A673 (cell line): ENCODE measurements at regions not wholly inside any gene's neighbourhood (a gene's known extent, or its start where the extent isn't known, plus 50 kb on each side); places are given as distances from the start of the nearest gene placed in this dataset.

Experiments
- BruUV-seq: library from RNA; stranded (reverse); fragments of 400-500 nt; replicated peaks from 2 replicates; lab custom pipeline; 2021; lab: Mats Ljungman, UMichigan
- CTCF ChIA-PET: fragments of 300-600 bp; sonication (Branson Sonifier 250); formaldehyde crosslinking; loops from one replicate; lab custom pipeline; 2022; ENCODE audit warnings: antibody characterized with exemption; lab: Charles Lee
- POLR2A ChIA-PET: fragments of 300-600 bp; sonication (Branson Sonifier 250); formaldehyde crosslinking; loops from one replicate; lab custom pipeline; 2022; ENCODE audit warnings: antibody characterized with exemption; ENCODE audit not compliant: low non-redundant PET; lab: Charles Lee
- DNase-seq: peaks from one replicate; pipeline ENCODE4 v3.0.0-alpha.2; 2015; ENCODE audit warnings: low spot score
- H3K27ac ChIP-seq: fragments of 200-600 bp; sonication (generic); 2 replicates; pipeline ENCODE4 v1.5.1; 2016; ENCODE audit warnings: mixed run types, low read depth, mild to moderate bottlenecking, mixed read lengths, antibody characterized with exemption, low read length; ENCODE audit not compliant: poor library complexity, severe bottlenecking
- H3K27me3 ChIP-seq: fragments of 200-600 bp; sonication (generic); replicated peaks from 2 replicates; pipeline ENCODE4 v1.6.1; 2017; ENCODE audit warnings: mixed run types, low read depth, mild to moderate bottlenecking, mixed read lengths, antibody characterized with exemption, low read length; ENCODE audit not compliant: insufficient read depth, poor library complexity
- H3K36me3 ChIP-seq: fragments of 200-600 bp; sonication (generic); 2 replicates; pipeline ENCODE4 v1.6.1; 2016; ENCODE audit warnings: mixed run types, mild to moderate bottlenecking, mixed read lengths, antibody characterized with exemption, low read length; ENCODE audit not compliant: insufficient read depth, poor library complexity, severe bottlenecking
- H3K4me1 ChIP-seq: fragments of 200-600 bp; sonication (generic); 2 replicates; pipeline ENCODE4 v1.6.1; 2017; ENCODE audit warnings: mixed run types, mild to moderate bottlenecking, mixed read lengths, antibody characterized with exemption, low read length; ENCODE audit not compliant: insufficient read depth, poor library complexity, severe bottlenecking
- H3K4me3 ChIP-seq: fragments of 200-600 bp; sonication (generic); 2 replicates; pipeline ENCODE4 v1.5.1; 2016; ENCODE audit warnings: low read depth, mixed run types, mild to moderate bottlenecking, mixed read lengths, low read length; ENCODE audit not compliant: poor library complexity, severe bottlenecking
- H3K9me3 ChIP-seq: fragments of 200-600 bp; sonication (generic); 2 replicates; pipeline ENCODE4 v1.6.1; 2016; ENCODE audit warnings: mixed run types, low read depth, mild to moderate bottlenecking, mixed read lengths, antibody characterized with exemption, low read length; ENCODE audit not compliant: poor library complexity, severe bottlenecking
- EZH2 ChIP-seq: fragments of 200-600 bp; sonication (generic); IDR thresholded peaks from 2 replicates; pipeline ENCODE4 v1.6.1; 2017; ENCODE audit warnings: borderline replicate concordance, low read depth, mild to moderate bottlenecking, mixed read lengths, antibody characterized with exemption, low read length; ENCODE audit not compliant: poor library complexity, severe bottlenecking
- intact Hi-C: fragments of 100-400 bp; cut with micrococcal nuclease; formaldehyde crosslinking; loops from one replicate; pipeline ENCODE4 v1.10.0; 2022; ENCODE audit not compliant: unreplicated experiment
- TF ChIP-seq, protein P1 (sequence below): fragments of 300-800, 200-600 bp; sonication (generic); conservative IDR thresholded peaks from 2 replicates; pipeline ENCODE4 v1.5.1; 2017; ENCODE audit warnings: low read depth, mild to moderate bottlenecking, antibody characterized with exemption, low read length, moderate library complexity, mixed read lengths

DNA sequence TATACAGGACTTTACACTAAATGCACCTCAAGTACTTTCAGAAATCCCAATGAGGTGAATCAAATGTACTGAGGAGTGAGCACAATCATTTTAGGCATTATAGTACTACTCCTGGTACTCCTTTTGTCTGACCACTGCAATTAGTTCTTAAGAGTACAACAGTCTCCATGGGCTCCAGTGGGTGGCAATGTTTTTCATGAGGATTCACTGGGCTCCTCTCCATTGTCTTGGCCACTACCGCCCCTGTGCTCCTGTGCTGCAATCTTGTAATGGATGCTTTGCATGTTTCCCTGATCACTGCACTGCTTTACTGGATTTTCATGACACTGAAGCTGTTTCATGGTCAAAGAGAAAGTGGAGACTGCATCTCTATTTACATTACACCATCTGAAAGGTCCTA is 268.5 kb upstream of the ZSWIM2 start:
- TF ChIP-seq EZH2: no peak
- TF ChIP-seq, protein P1, sequence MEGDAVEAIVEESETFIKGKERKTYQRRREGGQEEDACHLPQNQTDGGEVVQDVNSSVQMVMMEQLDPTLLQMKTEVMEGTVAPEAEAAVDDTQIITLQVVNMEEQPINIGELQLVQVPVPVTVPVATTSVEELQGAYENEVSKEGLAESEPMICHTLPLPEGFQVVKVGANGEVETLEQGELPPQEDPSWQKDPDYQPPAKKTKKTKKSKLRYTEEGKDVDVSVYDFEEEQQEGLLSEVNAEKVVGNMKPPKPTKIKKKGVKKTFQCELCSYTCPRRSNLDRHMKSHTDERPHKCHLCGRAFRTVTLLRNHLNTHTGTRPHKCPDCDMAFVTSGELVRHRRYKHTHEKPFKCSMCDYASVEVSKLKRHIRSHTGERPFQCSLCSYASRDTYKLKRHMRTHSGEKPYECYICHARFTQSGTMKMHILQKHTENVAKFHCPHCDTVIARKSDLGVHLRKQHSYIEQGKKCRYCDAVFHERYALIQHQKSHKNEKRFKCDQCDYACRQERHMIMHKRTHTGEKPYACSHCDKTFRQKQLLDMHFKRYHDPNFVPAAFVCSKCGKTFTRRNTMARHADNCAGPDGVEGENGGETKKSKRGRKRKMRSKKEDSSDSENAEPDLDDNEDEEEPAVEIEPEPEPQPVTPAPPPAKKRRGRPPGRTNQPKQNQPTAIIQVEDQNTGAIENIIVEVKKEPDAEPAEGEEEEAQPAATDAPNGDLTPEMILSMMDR: peak; percentile 17; the same call in 1 of the 2 replicates
- DNase-seq: peak; percentile 37
- Histone ChIP-seq H3K4me3 (no peak overlapping the region), H3K27me3 (no peaks in the 10 kb centered on the region), H3K36me3 (no peaks in the 10 kb centered on the region), H3K27ac (no peak overlapping the region), H3K4me1 (peaks cover 33% of the 10 kb centered on the region), H3K9me3 (no peaks in the 10 kb centered on the region)
- ChIA-PET CTCF (no interaction called here), POLR2A (no interaction called here)
- no TSS peak for BruUV-seq
- intact Hi-C loops: no loop called here

- Histone ChIP-seq H3K27me3 (no peaks in the 10 kb centered on the region), H3K4me1 (peaks cover 33% of the 10 kb centered on the region), H3K36me3 (no peaks in the 10 kb centered on the region), H3K9me3 (no peaks in the 10 kb centered on the region), H3K27ac (peak overlapping the region; percentile 52), H3K4me3 (no peak overlapping the region)
- no TSS peak for BruUV-seq
- DNase-seq: peak; percentile 44
- TF ChIP-seq EZH2: no peak
- TF ChIP-seq, protein P1: no peak
- intact Hi-C loops: no loop called here
- CTCF ChIA-PET: no interaction called here
- POLR2A ChIA-PET: interaction anchor here (0.5 kb wide), 1 partner anchor 259 kb away, joined by 8 read pairs; no protein-coding TSS in a partner anchor
Observed at GRCh38 chr2:187115627-187116026, 266.7 kb upstream of the ZSWIM2 start.

DNA sequence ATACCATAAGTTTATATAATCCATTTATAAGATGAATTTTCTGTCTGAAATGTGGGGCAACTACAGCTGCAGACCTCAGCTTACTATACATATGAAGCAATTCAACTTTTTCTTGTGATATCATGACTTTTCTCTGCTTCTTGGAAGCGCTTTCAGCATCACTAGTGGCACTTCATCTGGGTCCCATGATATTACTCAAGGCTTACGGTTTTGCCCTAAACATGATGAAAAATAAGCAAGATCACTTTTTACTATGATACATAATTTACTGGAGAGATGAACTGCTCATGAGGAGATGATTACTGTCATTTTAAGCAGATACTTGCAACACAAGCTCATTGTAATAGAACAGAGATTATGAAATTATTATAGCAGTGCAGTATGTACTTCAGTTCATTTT is 258.0 kb upstream of the ZSWIM2 start:
- no peaks in the 10 kb centered on the region for H3K36me3 ChIP-seq
- no peaks in the 10 kb centered on the region for H3K27me3 ChIP-seq
- no peak overlapping the region for H3K27ac ChIP-seq
- ChIA-PET POLR2A (no interaction called here), CTCF (no interaction called here)
- no peak overlapping the region for H3K4me3 ChIP-seq
- no TSS peak for BruUV-seq
- H3K4me1 ChIP-seq: no peaks in the 10 kb centered on the region
- DNase-seq: no peak
- intact Hi-C loops: no loop called here
- no peaks in the 10 kb centered on the region for H3K9me3 ChIP-seq
- no peak for TF ChIP-seq EZH2
- TF ChIP-seq, protein P1: no peak
